HEK293 (cell line): ENCODE measurements at regions not wholly inside any gene's neighbourhood (a gene's known extent, or its start where the extent isn't known, plus 50 kb on each side); places are given as distances from the start of the nearest gene placed in this dataset.

Source experiments
- CTCF ChIA-PET: fragments of 350-600 bp; formaldehyde crosslinking; extraction: SDS; loops from one replicate; lab custom pipeline; 2021; ENCODE audit warnings: antibody characterized with exemption; lab: Yijun Ruan, JAX
- POLR2A ChIA-PET: fragments of 300-600 bp; formaldehyde crosslinking; extraction: SDS; loops from one replicate; lab custom pipeline; 2020; ENCODE audit warnings: antibody characterized with exemption, inconsistent platforms; lab: Yijun Ruan, JAX
- H3K27ac ChIP-seq: fragments of 200-500 bp; sonication (Bioruptor generic); 2 replicates; pipeline ENCODE4 v1.5.1; 2014; ENCODE audit warnings: low read depth, low read length, control low read depth, inconsistent platforms; ENCODE audit errors: extremely low read depth
- H3K36me3 ChIP-seq, 2 experiments: fragments of 200-500 bp in 1 of 2; sonication (Bioruptor generic) in 1 of 2; 1 replicate in 1 of 2; 2 replicates in 1 of 2; pipeline ENCODE4 v1.5.1; 2014 to 2017; ENCODE audit warnings: inconsistent platforms in 2 of 2, low read length in 2 of 2; ENCODE audit not compliant: control insufficient read depth in 2 of 2, insufficient read depth in 1 of 2
- H3K4me1 ChIP-seq: fragments of 200-500 bp; sonication (Bioruptor generic); 2 replicates; pipeline ENCODE4 v1.5.1; 2014; ENCODE audit warnings: mild to moderate bottlenecking, low read length, inconsistent platforms; ENCODE audit not compliant: control insufficient read depth, insufficient read depth
- H3K4me3 ChIP-seq: 2 replicates; pipeline ENCODE4 v1.5.1; 2011; ENCODE audit warnings: low read depth, mild to moderate bottlenecking, control low read depth, low read length, moderate library complexity
- H3K9me3 ChIP-seq: fragments of 200-500 bp; sonication (Bioruptor generic); 2 replicates; pipeline ENCODE4 v1.5.1; 2014; ENCODE audit warnings: low read depth, low read length, inconsistent platforms; ENCODE audit not compliant: control insufficient read depth, insufficient read depth
- EGR2 ChIP-seq: fragments of 450-650 bp; formaldehyde crosslinking; IDR thresholded peaks from 2 replicates; pipeline ENCODE4 v1.5.1; 2016; ENCODE audit warnings: low read depth, missing biosample characterization, missing genetic modification characterization
- HOXA7 ChIP-seq: sonication (generic); formaldehyde crosslinking; IDR thresholded peaks from 2 replicates; pipeline ENCODE4 v1.8.1; 2022; ENCODE audit warnings: missing genetic modification reagents, borderline replicate concordance
- HOXC10 ChIP-seq: sonication (generic); formaldehyde crosslinking; IDR thresholded peaks from 2 replicates; pipeline ENCODE4 v1.8.1; 2023; ENCODE audit warnings: mild to moderate bottlenecking, missing genetic modification reagents
- PRDM6 ChIP-seq: fragments of 450-650 bp; formaldehyde crosslinking; IDR thresholded peaks from 2 replicates; pipeline ENCODE4 v1.5.1; 2017; ENCODE audit warnings: missing biosample characterization, missing genetic modification characterization
- SCRT2 ChIP-seq: fragments of 450-650 bp; formaldehyde crosslinking; IDR thresholded peaks from 2 replicates; pipeline ENCODE4 v1.5.1; 2016; ENCODE audit warnings: missing biosample characterization, missing genetic modification characterization
- TCF7L2 ChIP-seq: IDR thresholded peaks from 2 replicates; pipeline ENCODE4 v1.6.1; 2011; ENCODE audit warnings: low read depth, mild to moderate bottlenecking, inconsistent platforms, low read length, moderate library complexity, borderline replicate concordance
- ZBTB17 ChIP-seq: fragments of 450-650 bp; formaldehyde crosslinking; IDR thresholded peaks from 2 replicates; pipeline ENCODE4 v1.5.1; 2016; ENCODE audit warnings: missing biosample characterization, missing genetic modification characterization
- ZBTB7A ChIP-seq: fragments of 450-650 bp; formaldehyde crosslinking; IDR thresholded peaks from 2 replicates; pipeline ENCODE4 v1.5.1; 2016; ENCODE audit warnings: low read depth, missing biosample characterization, missing genetic modification characterization
- ZFP69B ChIP-seq: fragments of 450-650 bp; formaldehyde crosslinking; IDR thresholded peaks from 2 replicates; pipeline ENCODE4 v1.5.1; 2016; ENCODE audit warnings: missing biosample characterization, missing genetic modification characterization
- ZNF112 ChIP-seq: fragments of 450-650 bp; formaldehyde crosslinking; IDR thresholded peaks from 2 replicates; pipeline ENCODE4 v1.5.0; 2017; ENCODE audit warnings: missing biosample characterization, missing genetic modification characterization
- ZNF114 ChIP-seq: fragments of 450-650 bp; formaldehyde crosslinking; IDR thresholded peaks from 2 replicates; pipeline ENCODE4 v1.5.0; 2017; ENCODE audit warnings: missing biosample characterization, missing genetic modification characterization
- ZNF155 ChIP-seq: fragments of 450-650 bp; formaldehyde crosslinking; IDR thresholded peaks from 2 replicates; pipeline ENCODE4 v1.5.1; 2016; ENCODE audit warnings: missing biosample characterization, missing genetic modification characterization
- ZNF248 ChIP-seq: fragments of 450-650 bp; formaldehyde crosslinking; IDR thresholded peaks from 2 replicates; pipeline ENCODE4 v1.5.1; 2017; ENCODE audit warnings: missing biosample characterization, missing genetic modification characterization
- ZNF280D ChIP-seq: fragments of 450-650 bp; formaldehyde crosslinking; IDR thresholded peaks from 2 replicates; pipeline ENCODE4 v1.5.1; 2016; ENCODE audit warnings: missing biosample characterization, missing genetic modification characterization
- ZNF521 ChIP-seq: fragments of 450-650 bp; formaldehyde crosslinking; IDR thresholded peaks from 2 replicates; pipeline ENCODE4 v1.5.1; 2017; ENCODE audit warnings: missing biosample characterization, mild to moderate bottlenecking, missing genetic modification characterization
- ZNF529 ChIP-seq: fragments of 450-650 bp; formaldehyde crosslinking; IDR thresholded peaks from 2 replicates; pipeline ENCODE4 v1.5.1; 2017; ENCODE audit warnings: missing genetic modification characterization, missing biosample characterization; ENCODE audit not compliant: insufficient replicate concordance
- ZNF610 ChIP-seq: fragments of 450-650 bp; formaldehyde crosslinking; IDR thresholded peaks from 2 replicates; pipeline ENCODE4 v1.5.1; 2016; ENCODE audit warnings: missing biosample characterization, missing genetic modification characterization, borderline replicate concordance
- ZNF658 ChIP-seq: fragments of 450-650 bp; formaldehyde crosslinking; IDR thresholded peaks from 2 replicates; pipeline ENCODE4; 2016; ENCODE audit warnings: missing biosample characterization, missing genetic modification characterization
- ZSCAN16 ChIP-seq: fragments of 450-650 bp; formaldehyde crosslinking; IDR thresholded peaks from 2 replicates; pipeline ENCODE4 v1.5.1; 2016; ENCODE audit warnings: missing biosample characterization, missing genetic modification characterization
- ZSCAN30 ChIP-seq: fragments of 450-650 bp; IDR thresholded peaks from 2 replicates; pipeline ENCODE4 v1.5.1; 2018; ENCODE audit warnings: missing biosample characterization, mild to moderate bottlenecking, missing genetic modification characterization, moderate library complexity
- TF ChIP-seq, protein P1 (sequence below): fragments of 450-650 bp; formaldehyde crosslinking; IDR thresholded peaks from 2 replicates; pipeline ENCODE4 v1.5.1; 2016; ENCODE audit warnings: missing biosample characterization, missing genetic modification characterization
- TF ChIP-seq, protein P2 (sequence below): fragments of 450-650 bp; formaldehyde crosslinking; IDR thresholded peaks from 2 replicates; pipeline ENCODE4; 2016; ENCODE audit warnings: missing biosample characterization, missing genetic modification characterization
- TF ChIP-seq, protein P3 (sequence below): fragments of 450-650 bp; IDR thresholded peaks from 2 replicates; pipeline ENCODE4 v1.5.1; 2018; ENCODE audit warnings: missing biosample characterization, missing genetic modification characterization

- no peak for TF ChIP-seq ZNF521
- TF ChIP-seq ZNF610 (tag by site-specific recombination), result no peak
- no peak for TF ChIP-seq ZSCAN30 (tag by site-specific recombination)
- no peak for TF ChIP-seq ZNF112
- TF ChIP-seq ZNF658, result no peak
- no peak for TF ChIP-seq HOXA7
- no peak for TF ChIP-seq ZSCAN16 (tag by site-specific recombination)
- TF ChIP-seq ZFP69B, result no peak
- no peak for TF ChIP-seq ZBTB17 (tag by site-specific recombination)
- TF ChIP-seq ZNF155 (tag by site-specific recombination), result no peak
- TF ChIP-seq ZNF114 (tag by site-specific recombination), result no peak
- TF ChIP-seq HOXC10 (CRISPR knock-in tag), result no peak
- no peak for TF ChIP-seq ZBTB7A
- TF ChIP-seq, protein P1, sequence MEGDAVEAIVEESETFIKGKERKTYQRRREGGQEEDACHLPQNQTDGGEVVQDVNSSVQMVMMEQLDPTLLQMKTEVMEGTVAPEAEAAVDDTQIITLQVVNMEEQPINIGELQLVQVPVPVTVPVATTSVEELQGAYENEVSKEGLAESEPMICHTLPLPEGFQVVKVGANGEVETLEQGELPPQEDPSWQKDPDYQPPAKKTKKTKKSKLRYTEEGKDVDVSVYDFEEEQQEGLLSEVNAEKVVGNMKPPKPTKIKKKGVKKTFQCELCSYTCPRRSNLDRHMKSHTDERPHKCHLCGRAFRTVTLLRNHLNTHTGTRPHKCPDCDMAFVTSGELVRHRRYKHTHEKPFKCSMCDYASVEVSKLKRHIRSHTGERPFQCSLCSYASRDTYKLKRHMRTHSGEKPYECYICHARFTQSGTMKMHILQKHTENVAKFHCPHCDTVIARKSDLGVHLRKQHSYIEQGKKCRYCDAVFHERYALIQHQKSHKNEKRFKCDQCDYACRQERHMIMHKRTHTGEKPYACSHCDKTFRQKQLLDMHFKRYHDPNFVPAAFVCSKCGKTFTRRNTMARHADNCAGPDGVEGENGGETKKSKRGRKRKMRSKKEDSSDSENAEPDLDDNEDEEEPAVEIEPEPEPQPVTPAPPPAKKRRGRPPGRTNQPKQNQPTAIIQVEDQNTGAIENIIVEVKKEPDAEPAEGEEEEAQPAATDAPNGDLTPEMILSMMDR, result no peak
- no peak for TF ChIP-seq ZNF280D (tag by site-specific recombination)
- TF ChIP-seq, protein P2, sequence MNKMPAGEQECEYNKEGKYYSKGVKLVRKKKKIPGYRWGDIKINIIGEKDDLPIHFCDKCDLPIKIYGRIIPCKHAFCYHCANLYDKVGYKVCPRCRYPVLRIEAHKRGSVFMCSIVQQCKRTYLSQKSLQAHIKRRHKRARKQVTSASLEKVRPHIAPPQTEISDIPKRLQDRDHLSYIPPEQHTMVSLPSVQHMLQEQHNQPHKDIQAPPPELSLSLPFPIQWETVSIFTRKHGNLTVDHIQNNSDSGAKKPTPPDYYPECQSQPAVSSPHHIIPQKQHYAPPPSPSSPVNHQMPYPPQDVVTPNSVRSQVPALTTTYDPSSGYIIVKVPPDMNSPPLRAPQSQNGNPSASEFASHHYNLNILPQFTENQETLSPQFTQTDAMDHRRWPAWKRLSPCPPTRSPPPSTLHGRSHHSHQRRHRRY, result no peak
- no peak for TF ChIP-seq EGR2 (tag by site-specific recombination)
- H3K4me3 ChIP-seq, result no peak overlapping the region
- no peaks in the 10 kb centered on the region for H3K36me3 ChIP-seq
- no peaks in the 10 kb centered on the region for H3K9me3 ChIP-seq
- POLR2A ChIA-PET, result no interaction called here
- H3K4me1 ChIP-seq, result no peaks in the 10 kb centered on the region
- CTCF ChIA-PET, result no interaction called here
- H3K27ac ChIP-seq, result no peak overlapping the region
Measured at GRCh38 chr1:30014031-30014430, 709.4 kb downstream of the MATN1 start.

DNA sequence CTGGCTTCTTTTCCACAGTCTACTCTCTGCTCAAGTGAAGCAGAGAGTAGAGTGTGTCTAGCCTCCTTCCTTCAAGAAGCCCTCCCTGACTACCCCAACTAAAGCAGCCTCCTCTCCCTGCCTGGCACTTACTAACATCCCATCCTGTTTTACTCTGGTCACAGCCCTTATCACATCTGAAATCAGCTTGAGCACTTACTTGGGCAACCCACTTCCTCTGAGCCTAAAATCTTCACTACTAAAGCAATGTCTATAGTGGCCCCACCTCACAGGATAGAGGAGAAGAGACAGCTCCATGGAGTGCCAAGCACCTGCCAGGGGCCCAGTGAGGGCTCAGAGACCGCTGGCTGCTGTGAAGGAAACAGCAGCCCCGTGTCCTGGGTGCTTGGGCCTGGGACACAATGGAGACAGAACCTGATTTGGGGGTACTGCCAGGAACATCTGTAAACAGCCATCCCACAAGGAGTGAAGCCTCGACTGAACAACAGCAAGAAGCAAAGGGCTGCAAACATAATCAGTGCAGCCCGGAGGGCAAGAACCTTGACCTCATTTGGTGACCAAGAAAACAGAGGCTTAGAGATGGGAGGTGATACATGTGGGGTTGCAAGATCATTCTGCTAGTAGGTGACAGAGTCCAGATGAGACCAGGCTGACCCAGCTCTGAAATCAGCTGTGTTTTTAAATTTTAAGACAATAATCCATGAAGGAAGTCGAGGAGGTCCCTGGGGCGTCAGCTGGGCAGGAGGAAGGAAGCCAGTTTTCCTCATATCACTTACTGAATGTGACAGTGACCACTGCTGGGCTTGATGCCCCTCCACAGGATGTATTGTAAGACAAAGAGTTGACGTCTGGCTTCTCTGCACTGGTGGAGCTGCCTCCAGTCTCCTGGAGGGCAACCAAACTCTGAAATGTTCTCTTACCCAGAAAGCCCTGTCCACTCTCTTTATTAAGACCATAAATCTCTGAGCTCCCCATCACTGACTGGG, 710.6 kb downstream of the MATN1 start:
- Histone ChIP-seq H3K36me3 (no peaks in the 10 kb centered on the region), H3K27ac (no peak overlapping the region), H3K9me3 (no peaks in the 10 kb centered on the region), H3K4me3 (no peak overlapping the region), H3K4me1 (no peaks in the 10 kb centered on the region)
- CTCF ChIA-PET, result no interaction called here
- POLR2A ChIA-PET, result no interaction called here
- TF ChIP-seq PRDM6 (tag by site-specific recombination) (no peak), SCRT2 (tag by site-specific recombination) (no peak), ZNF248 (tag by site-specific recombination) (no peak), ZNF529 (tag by site-specific recombination) (no peak), TCF7L2 (no peak), ZBTB17 (tag by site-specific recombination) (no peak)
- TF ChIP-seq, protein P3, sequence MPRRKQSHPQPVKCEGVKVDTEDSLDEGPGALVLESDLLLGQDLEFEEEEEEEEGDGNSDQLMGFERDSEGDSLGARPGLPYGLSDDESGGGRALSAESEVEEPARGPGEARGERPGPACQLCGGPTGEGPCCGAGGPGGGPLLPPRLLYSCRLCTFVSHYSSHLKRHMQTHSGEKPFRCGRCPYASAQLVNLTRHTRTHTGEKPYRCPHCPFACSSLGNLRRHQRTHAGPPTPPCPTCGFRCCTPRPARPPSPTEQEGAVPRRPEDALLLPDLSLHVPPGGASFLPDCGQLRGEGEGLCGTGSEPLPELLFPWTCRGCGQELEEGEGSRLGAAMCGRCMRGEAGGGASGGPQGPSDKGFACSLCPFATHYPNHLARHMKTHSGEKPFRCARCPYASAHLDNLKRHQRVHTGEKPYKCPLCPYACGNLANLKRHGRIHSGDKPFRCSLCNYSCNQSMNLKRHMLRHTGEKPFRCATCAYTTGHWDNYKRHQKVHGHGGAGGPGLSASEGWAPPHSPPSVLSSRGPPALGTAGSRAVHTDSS, result no peak
